ENCODE measurements at regions not wholly inside any gene's neighbourhood (a gene's known extent, or its start where the extent isn't known, plus 50 kb on each side); places are given as distances from the start of the nearest gene placed in this dataset.

DNA sequence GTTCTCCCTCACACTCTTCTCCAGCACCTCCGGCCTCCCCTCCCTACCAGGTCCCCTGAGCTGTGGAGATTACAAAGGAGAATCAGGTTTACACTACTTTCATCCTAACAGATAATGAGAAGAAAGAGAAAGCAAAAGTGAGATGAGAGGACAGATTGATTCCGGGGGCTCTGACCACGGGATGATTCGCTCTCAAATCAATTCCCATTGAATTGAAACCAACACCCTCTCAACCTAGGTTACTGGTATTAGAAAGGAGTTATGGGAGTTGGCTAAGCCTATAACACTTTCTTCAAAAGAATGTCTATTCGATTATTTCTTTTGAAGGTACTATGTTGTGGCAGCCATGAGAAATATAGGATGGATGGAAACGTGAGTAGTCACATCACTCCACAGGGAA is 386.2 kb upstream of the TNP1 start:
- TF ChIP-seq POLR2A (IDR thresholded peaks at IDR 0.05; ENCODE audit: low read length) (no peak), GATA1 (IDR thresholded peaks at IDR 0.05; ENCODE audit: low read depth, low read length) (no peak)
